ENCODE measurements at regions not wholly inside any gene's neighbourhood (a gene's known extent, or its start where the extent isn't known, plus 50 kb on each side); places are given as distances from the start of the nearest gene placed in this dataset.

GRCh38 chrX:39133971-39134370, 332.7 kb downstream of the MID1IP1 start:
- intact Hi-C loops (cut with DNase I; ENCODE audit: low total_unique reads) (no loop called here), in situ Hi-C loops (cut with MboI; ENCODE audit: low pct_ligation_motif_present in 1 of 4, low pct_unique_long_range_greater_than_20kb in 1 of 4, low sequenced_read_pairs in 3 of 4) (loop anchor here in 1 of 4 donors (25.0 kb wide), 1 partner anchor 147 kb away; no protein-coding TSS in a partner anchor)
- Histone ChIP-seq H3K4me3 (no peak overlapping the region), H3K9me3 (no peaks in the 10 kb centered on the region), H3K4me1 (no peaks in the 10 kb centered on the region), H3K27me3 (no peaks in the 10 kb centered on the region), H3K36me3 (no peaks in the 10 kb centered on the region), H3K27ac (no peak overlapping the region)
- peak; percentile 19 for DNase-seq
- WGBS, 2 donors (ENCODE audit: low coverage in 1 of 2): 31% methylated on average over 2 of the region's 2 CpGs; no CpG with 5 or more reads in 1 of the 2 donors
- TF ChIP-seq POLR2AphosphoS5 (IDR thresholded peaks at IDR 0.05) (no peak), EP300 (IDR thresholded peaks at IDR 0.05; ENCODE audit: low read depth) (no peak), CTCF (IDR thresholded peaks at IDR 0.05) (peak in 3 of 5 experiments; percentile 8 to 21 (median 18))

- Histone ChIP-seq H3K9me3 (no peaks in the 10 kb centered on the region), H3K4me1 (no peaks in the 10 kb centered on the region), H3K27ac (no peak overlapping the region), H3K4me3 (no peak overlapping the region), H3K36me3 (no peaks in the 10 kb centered on the region), H3K27me3 (no peaks in the 10 kb centered on the region)
- intact Hi-C loops (cut with DNase I; ENCODE audit: low total_unique reads) (no loop called here), in situ Hi-C loops (cut with MboI; ENCODE audit: low pct_ligation_motif_present in 1 of 4, low pct_unique_long_range_greater_than_20kb in 1 of 4, low sequenced_read_pairs in 3 of 4) (loop anchor here in 1 of 4 donors (25.0 kb wide), 1 partner anchor 150 kb away; no protein-coding TSS in a partner anchor)
- no peak for DNase-seq
- WGBS, 2 donors (ENCODE audit: low coverage in 1 of 2): 75 to 100% methylated on average over 1 to 3 of the region's 3 CpGs
- TF ChIP-seq POLR2AphosphoS5 (IDR thresholded peaks at IDR 0.05) (no peak), CTCF (IDR thresholded peaks at IDR 0.05) (no peak)
Observed at GRCh38 chrX:39137363-39137954, 336.2 kb downstream of the MID1IP1 start.

GRCh38 chrX:39140581-39140980, 339.3 kb downstream of the MID1IP1 start:
- H3K9me3 ChIP-seq: no peaks in the 10 kb centered on the region
- no peak overlapping the region for H3K27ac ChIP-seq
- H3K4me1 ChIP-seq: no peaks in the 10 kb centered on the region
- in situ Hi-C loops (cut with MboI; ENCODE audit: low pct_ligation_motif_present in 1 of 4, low pct_unique_long_range_greater_than_20kb in 1 of 4, low sequenced_read_pairs in 3 of 4): loop anchor here in 3 of 4 donors (10.0 to 25.0 kb wide), 3 partner anchors 153 to 376 kb away; no protein-coding TSS in a partner anchor
- no peaks in the 10 kb centered on the region for H3K36me3 ChIP-seq
- TF ChIP-seq POLR2AphosphoS5 (IDR thresholded peaks at IDR 0.05) (no peak), POLR2A (IDR thresholded peaks at IDR 0.05) (no peak), EP300 (IDR thresholded peaks at IDR 0.05; ENCODE audit: low read depth) (no peak), CTCF (IDR thresholded peaks at IDR 0.05) (no peak)
- H3K4me3 ChIP-seq: no peak overlapping the region
- H3K27me3 ChIP-seq: no peaks in the 10 kb centered on the region
- no peak for DNase-seq
- 80% methylated on average over 3 of the region's 3 CpGs; no CpG with 5 or more reads in 1 of the 2 donors for WGBS, 2 donors (ENCODE audit: low coverage in 1 of 2)
- intact Hi-C loops (cut with DNase I; ENCODE audit: low total_unique reads): no loop called here

- Histone ChIP-seq H3K36me3 (no peaks in the 10 kb centered on the region), H3K27me3 (no peaks in the 10 kb centered on the region), H3K4me3 (no peak overlapping the region), H3K27ac (no peak overlapping the region), H3K4me1 (no peaks in the 10 kb centered on the region), H3K9me3 (no peaks in the 10 kb centered on the region)
- WGBS, 2 donors (ENCODE audit: low coverage in 1 of 2): 51% methylated on average over 3 of the region's 3 CpGs; no CpG with 5 or more reads in 1 of the 2 donors
- TF ChIP-seq POLR2AphosphoS5 (IDR thresholded peaks at IDR 0.05) (no peak), EP300 (IDR thresholded peaks at IDR 0.05; ENCODE audit: low read depth) (no peak), CTCF (IDR thresholded peaks at IDR 0.05) (no peak), POLR2A (IDR thresholded peaks at IDR 0.05) (no peak)
- intact Hi-C loops (cut with DNase I; ENCODE audit: low total_unique reads) (no loop called here), in situ Hi-C loops (cut with MboI; ENCODE audit: low pct_ligation_motif_present in 1 of 4, low pct_unique_long_range_greater_than_20kb in 1 of 4, low sequenced_read_pairs in 3 of 4) (loop anchor here in 3 of 4 donors (10.0 to 25.0 kb wide), 3 partner anchors 157 to 380 kb away; no protein-coding TSS in a partner anchor)
- DNase-seq: no peak
Observed at GRCh38 chrX:39144323-39144722, 343.1 kb downstream of the MID1IP1 start.

Data from transverse colon (tissue), 4 donors.